Gastrocnemius medialis (tissue), 4 donors: ENCODE measurements at regions not wholly inside any gene's neighbourhood (a gene's known extent, or its start where the extent isn't known, plus 50 kb on each side); places are given as distances from the start of the nearest gene placed in this dataset.

Experiments
- CTCF ChIP-seq, 5 experiments: fragments of 450-650 bp in 3 of 5; fragments of 200-600 bp in 2 of 5; sonication (generic) in 2 of 5; IDR thresholded peaks in 4 of 5; conservative IDR thresholded peaks in 1 of 5; 1 replicate in 4 of 5; 2 replicates in 1 of 5; pipeline ENCODE4 v1.5.1; 2016 to 2019; ENCODE audit warnings: antibody characterized with exemption in 5 of 5, mild to moderate bottlenecking in 3 of 5, moderate library complexity in 3 of 5
- POLR2A ChIP-seq, 2 donors: fragments of 450-650 bp; IDR thresholded peaks; one replicate each; pipeline ENCODE4 v1.6.1; 2017; ENCODE audit warnings: antibody characterized with exemption in 2 of 2, mild to moderate bottlenecking in 2 of 2, moderate library complexity in 2 of 2

GRCh38 chr22:47672526-47672925 is 910.1 kb downstream of the TBC1D22A start:
- TF ChIP-seq CTCF (IDR thresholded peaks at IDR 0.05 in 4 of 5, conservative IDR thresholded peaks at IDR 0.05 in 1 of 5) (no peak), POLR2A (IDR thresholded peaks at IDR 0.05) (no peak)
